Renal cortical epithelial cell (primary cell): ENCODE measurements at regions not wholly inside any gene's neighbourhood (a gene's known extent, or its start where the extent isn't known, plus 50 kb on each side); places are given as distances from the start of the nearest gene placed in this dataset.
A peak's percentile ranks its signal among the peaks of the same experiment; 100 is the strongest.
"Not testable (repeated sequence)": the region's sequence is repeated elsewhere in the genome, so short reads cannot be mapped to it uniquely, and the experiment has no call there.

Source experiments
- DNase-seq: peaks from one replicate; pipeline ENCODE4 v3.0.0-alpha.2; 2011; ENCODE audit warnings: low read depth

DNA sequence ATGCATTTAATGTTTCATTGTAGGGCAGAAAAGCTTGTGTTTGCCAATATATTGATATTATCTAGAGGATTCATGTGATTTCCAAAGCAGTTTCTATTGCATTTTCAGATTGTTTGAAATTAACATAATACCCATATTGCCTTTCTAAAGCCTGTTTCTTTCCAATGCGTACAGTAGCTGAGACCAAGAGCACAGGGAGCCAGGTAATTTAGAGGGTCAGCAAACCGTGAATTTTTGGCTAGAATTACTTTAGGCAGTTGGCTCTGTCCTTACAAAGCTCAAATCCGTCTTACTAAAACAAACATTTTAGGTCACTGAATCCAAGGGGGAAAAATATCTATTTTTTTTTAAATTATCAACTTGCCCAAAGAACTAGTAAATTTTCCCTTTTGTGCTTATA is 604.9 kb upstream of the ADARB2 start:
- no peak for DNase-seq

DNA sequence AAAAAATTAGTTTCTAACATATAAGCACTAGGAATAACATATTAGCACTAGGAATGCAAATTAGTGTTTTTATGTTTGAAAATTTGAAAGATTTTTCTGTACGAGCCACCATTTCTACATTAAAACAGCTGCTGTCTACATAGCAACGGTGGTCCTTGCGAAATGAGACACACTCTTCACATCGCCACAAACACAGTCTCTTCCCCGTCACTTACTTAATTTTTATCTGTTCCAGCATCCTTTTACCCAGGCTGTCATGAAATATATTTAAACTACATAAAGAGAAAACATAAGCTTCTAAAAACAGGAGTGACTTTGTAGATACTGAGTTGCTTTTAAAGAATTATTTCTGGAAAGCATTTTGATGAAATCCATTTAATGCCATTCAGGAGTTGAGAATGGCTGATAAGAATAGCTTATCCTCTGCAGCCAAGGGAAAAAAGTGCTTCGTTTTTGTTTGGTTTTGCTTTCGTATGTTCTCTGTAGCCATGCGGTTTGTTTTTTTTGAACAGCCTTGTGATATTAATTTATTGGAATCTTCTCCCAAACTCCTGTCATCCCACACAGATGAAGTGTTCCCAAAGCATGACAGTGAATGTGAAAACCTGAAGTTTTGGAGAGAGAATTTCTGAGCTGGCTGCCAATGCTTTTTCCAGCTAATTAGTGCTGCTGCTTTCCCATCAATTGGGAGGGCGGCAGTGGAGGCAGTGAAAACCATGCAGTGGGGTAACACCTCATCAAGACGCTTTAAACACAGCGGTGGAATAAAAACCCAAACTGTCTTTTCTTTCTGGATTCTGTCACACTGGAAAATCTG is 603.7 kb upstream of the ADARB2 start:
- DNase-seq, result no peak

DNA sequence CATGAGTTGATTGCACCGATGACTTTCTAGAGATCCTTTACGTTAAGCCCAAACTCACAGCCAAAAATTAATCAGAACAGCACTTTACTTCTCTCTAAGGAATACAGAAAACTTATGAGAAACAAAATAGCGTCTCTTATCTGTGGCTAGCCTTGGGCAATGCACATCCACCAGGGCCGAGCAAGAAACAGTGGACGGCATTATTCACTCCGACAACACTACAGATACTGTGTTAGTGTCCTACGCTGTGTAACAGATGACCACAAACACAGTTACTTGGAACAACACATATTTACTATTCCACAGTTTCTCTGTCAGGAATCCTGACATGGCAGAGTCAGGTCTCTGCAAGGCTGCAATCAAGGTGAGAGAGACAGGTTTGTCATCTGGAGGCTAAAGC is 598.3 kb upstream of the ADARB2 start:
- no peak for DNase-seq

DNA sequence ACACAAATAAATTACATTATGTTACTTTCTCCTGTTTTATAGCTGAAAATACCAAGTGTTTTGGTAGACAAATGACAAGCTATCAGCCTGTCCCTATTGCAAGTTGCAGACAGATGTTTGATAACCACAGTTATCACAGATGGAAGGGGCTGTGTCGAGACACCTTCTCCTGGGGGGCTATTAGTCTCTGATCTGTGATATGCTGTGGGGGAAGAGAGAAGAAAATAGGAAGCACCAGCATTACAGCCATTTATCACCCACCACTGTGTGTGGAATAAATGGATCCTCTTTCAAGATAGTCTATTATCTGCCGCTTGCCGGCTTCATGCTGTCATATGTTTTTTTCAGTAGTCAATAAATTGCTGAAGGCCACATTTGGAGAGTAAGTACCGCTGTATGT is 597.2 kb upstream of the ADARB2 start:
- no peak for DNase-seq

DNA sequence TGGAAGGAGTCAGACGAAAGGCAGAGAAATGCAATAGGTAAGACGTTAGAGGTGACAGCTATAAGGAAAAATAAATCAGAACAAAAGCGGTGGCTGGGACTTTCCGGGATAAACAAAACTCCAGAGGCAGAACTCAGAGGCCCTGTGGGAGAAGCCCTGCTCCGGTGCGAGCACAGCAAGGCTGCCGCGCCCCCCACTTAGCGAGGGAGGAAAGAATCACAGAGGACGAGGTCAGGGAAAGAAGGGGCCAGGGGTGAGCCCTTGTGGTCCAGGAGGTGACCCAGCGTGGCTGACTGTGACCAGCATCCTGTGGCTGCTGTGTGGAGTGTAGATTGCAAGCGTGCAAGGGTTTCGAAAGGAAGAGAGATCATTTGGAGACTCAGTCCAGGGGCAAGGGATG is 591.8 kb upstream of the ADARB2 start:
- DNase-seq, result no peak

DNA sequence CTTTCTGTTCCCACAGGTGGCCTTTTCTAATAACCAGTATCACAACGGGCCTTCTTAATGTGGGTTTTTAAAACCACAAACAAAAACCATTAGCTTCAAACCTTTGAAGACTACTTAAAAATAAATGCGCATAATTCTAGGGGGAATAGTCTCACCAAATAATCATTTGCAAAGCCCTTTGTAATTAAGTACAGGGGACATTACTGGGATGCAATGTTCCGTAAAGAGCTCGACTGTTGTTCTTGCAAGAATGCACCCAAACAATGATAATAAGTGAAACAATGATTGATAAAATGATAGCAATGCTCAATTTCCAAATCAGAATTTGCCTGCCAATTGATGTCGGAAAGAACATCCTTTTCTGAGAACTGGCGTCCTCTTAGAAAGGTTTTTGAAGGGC is 589.1 kb upstream of the ADARB2 start:
- peak; percentile 89 for DNase-seq

DNA sequence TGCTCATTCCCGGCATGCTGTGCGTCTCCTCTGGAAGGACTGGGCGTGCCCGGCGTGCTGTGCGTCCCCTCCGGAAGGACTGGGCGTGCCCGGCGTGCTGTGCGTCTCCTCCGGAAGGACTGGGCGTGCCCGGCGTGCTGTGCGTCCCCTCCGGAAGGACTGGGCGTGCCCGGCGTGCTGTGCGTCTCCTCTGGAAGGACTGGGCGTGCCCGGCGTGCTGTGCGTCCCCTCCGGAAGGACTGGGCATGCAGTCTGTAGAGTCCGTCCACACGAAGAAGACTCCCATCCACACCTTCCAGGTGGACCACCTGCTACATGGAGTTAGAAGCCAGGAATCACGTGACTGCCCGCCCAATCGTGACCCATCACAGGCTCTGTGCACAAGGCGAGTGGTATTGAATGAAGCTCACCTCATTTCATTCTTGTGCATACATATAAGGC is 577.7 kb upstream of the ADARB2 start:
- DNase-seq, result not testable (repeated sequence)

DNA sequence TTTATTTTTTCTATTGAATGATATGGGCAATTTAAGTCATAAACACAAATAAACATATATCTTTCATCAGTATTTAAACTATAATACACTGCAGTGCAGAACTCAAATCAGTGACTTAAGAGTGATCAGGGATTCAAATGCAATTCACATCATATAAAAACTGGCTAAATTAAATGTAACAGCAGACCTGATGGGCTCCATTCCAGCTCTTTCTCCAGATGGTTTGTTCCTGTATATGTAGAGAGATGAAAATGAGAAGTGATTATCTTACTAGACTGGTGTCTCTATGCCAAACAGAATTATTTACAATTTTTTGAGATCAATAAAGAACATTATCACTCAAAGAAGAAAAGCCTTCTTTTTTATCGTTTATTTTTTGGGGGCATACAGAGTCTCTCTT is 568.8 kb upstream of the ADARB2 start:
- DNase-seq, result no peak

DNA sequence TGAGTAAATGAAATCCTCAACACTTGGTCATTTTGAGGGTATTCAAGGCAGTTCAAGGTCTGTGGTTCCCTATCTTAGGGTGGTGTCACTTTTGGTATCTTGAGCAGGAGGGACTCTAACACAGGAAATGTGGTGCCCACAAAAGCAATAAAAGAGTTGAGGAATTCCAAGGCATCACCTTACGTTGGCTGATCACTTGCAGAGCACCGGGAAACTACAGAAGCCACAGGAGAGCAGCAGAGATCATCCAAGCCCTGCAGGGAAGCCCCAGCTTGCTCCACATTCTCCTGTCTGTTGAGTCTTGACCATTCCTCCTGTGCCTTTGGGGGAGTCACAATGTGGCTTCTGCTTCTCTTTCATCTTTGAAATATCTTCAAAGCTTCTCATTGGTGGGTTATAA is 565.8 kb upstream of the ADARB2 start:
- DNase-seq, result no peak

DNA sequence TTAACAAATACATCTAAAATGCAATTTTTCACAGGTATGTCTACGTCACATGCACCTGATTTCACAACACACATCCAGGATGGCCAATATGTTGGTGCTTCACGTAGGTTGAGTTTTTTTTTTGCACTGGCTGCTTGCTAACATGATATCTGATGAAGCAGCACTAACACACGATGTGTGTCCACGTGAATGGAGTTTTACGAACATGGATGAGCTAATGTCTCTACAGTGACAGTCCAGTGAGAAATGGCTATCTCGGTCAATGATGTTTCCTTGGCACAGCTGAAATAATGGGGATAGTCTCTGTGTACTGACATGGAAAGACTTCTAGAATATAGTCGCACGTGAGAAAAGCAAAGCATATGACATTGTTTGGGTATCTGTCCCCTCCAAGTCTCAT is 563.9 kb upstream of the ADARB2 start:
- DNase-seq, result no peak

DNA sequence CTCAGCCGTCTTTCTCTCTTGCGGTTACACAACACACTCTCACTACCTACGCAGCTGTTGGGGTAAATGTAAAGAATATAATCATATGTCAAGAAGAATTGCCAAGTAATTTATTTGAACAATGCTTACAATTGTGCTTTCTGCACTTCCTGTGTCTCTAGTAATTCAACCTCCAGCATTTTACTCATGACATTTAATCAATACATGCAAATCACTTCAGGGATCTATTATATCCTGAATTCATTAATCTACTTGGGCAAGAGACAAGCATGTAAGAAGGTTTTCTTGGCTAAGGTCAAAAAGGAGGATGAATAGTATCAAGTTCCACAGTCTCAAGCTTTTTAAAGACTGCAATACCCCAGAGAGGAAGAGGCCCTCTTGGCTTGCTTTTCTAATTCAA is 562.9 kb upstream of the ADARB2 start:
- DNase-seq, result no peak

DNA sequence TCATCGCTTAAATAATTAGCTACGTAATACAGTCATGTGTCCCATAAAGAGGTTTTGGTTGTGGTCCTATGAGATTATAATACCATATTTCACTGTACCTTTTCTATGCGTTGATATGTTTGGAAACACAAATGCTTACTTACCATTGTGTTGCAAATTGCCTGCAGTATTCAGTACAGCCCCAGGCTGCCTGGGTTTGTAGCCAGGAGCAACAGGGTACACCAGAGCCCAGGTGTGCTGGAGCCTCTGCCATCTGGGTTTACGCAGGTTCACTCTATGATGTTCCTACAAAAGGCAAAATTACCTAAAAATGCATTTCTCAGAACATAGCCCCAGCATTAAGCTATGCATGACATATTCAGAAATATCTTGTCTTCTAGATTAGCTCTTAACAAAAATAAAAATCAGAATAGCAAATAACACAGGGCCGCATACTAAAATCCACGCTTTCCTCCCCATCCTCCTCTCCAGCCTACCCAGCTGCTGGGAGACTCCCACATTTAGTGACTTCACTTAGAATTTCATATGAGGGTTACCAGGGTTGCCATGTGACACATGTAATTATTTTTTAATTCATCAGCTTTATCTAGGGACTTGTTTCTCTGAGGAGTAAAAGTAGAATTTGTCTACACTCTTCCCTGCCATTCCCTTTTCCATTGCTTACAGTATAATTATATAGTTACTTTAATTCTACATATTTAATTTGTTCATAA is 559.0 kb upstream of the ADARB2 start:
- DNase-seq, result no peak

DNA sequence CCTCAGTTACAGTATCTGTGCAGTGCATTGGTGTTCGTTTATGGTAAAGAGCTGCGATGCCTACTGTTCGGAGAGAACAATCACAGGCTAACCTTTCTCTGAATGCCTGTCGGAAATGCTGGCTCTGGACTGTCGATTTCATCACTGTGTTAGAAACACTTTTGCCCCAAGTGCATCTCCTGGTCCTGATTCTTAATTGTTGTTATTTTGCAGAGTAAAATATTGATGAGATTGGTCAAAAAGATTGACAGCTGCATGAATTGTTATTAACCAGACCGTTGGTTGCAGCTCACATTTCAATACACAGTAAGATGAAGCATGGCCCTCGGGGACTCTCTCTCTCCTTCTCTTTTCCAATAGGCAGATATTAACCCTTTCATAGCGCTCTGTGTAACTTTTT is 557.4 kb upstream of the ADARB2 start:
- DNase-seq, result no peak

DNA sequence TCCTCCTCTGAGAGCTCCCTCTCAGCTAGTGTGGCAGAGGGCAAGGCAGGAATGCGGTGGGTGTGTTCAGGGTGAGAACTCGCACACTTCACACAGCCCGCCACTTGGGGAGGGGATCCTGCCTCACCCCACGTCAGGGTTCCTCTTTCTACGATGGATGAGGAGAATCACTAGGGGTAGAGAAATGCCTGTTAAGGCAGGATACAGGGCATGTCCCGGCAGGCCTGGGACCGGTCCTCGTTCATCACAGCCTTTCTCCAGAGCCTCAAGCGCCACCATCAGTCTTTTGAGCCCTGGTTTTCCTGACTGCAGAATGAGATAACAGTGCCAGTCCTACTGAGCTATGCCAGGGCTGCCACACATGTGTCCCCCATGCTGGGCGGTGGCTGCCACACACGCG is 546.7 kb upstream of the ADARB2 start:
- no peak for DNase-seq

DNA sequence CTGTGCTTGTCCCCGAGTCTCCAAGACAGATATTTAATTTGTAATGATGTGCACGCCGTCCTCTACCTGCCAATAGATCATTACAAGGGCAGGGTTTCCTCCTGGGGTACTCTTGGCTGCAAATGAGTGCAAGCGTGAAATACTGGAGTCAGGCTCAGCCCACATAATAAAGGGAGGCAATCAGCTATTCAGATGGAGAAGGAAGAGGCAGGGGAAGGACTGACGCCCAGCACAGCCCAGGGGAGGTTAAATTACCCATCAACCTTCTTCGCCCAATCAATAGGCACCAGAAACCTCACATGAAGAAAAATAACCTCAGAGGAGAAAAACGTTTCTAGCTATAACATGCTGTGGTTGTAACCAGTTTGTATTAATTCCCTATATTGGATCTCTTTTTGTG is 544.9 kb upstream of the ADARB2 start:
- no peak for DNase-seq

DNA sequence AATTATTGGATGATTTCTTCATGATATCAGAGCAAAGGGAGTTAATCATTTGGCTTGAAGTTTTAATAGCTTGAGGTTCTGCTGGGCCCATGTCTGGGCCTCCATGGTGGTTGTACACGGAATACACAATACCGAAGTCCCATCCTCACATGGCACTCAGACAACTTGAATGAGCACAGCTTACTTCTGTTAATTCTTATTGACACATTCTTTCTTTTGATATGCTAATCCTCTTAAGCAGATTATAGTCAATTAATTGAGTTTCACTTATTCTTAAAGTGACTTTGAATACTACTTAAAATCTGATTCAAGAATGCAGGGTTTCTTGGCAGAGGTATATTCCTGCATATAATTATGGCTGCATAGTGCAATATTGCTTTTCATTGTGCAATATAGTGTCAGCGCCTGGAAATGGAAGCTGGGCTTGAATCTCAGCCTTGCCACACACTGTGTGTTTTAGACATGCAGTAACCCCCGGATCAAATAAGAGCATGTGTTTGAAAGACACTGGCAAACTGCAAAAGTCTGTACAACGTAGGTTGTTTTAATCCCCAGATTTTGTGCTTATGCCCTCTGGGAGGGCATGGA is 543.5 kb upstream of the ADARB2 start:
- no peak for DNase-seq

DNA sequence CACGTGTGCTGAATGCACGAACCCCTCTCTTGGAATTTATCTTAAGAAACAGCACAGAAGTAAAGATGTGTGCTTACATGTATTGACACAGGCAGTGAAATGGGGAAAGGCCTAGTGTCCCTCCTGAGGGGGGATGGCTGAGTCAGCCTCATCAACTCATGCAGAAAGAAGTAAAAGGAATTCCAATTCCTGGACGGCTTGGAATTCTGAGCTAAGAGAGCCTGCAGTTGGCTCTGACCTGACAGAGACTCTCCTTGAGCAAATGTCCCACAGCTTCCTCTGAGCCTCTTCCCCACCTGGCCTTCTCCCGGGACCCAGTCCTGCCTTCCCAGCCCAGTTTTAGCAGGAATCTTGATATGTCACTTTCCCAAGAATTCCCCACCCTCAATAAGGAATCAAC is 542.4 kb upstream of the ADARB2 start:
- DNase-seq, result peak; percentile 63

DNA sequence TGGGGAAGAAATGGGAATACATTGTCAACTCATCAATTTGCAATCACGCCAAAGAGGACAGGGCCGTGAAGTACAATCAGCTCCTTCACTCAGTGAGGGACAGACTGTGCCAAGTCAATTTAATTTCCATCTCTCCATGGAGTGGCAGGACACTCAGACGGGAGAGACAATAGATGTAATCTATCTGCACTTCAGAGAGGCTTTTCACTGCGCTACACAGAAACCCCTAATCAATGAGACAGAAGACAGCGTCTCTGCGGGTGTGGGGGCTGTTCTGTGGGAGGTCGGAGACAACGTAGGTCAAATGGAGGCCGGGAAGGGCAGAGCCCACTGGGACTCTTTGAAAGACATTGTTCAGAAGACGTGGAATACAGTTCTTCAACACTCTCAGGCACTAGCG is 541.0 kb upstream of the ADARB2 start:
- DNase-seq, result no peak

DNA sequence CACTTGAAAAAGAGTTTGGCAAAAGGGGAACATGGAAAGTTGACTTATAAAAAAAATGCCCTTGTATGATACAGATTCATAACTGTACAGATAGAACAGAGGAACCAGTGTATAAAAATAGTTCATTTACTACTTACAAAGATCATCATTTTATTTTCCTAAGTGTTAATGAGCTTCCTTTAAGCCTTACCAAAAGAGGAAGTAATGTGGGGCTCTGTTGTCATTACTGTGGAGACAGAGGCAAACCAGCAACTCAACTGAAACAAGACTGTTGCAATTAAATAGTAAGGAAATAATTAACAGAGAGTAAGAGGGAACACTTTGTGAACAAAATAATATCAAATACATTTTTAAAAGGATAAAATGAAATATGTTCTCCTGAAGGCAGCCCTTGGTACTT is 526.2 kb upstream of the ADARB2 start:
- no peak for DNase-seq

DNA sequence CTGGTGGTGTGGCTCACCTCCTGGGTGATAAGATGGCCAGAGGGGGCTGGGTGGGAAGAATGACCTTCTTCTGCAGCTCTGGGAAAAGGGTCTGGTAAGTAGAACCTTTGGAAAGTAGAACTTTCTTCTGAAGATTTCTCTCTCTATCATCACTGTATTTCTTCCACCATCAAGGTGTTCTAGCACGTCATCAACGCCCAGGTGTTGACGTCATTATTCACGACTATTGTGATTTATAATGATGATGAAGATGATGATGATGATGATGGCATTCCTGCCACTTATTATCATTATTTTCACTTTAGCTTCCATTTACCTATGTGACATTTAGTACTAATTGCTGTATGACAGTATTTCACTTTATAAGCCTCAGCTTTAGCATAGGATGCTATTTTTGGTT is 525.6 kb upstream of the ADARB2 start:
- no peak for DNase-seq

DNA sequence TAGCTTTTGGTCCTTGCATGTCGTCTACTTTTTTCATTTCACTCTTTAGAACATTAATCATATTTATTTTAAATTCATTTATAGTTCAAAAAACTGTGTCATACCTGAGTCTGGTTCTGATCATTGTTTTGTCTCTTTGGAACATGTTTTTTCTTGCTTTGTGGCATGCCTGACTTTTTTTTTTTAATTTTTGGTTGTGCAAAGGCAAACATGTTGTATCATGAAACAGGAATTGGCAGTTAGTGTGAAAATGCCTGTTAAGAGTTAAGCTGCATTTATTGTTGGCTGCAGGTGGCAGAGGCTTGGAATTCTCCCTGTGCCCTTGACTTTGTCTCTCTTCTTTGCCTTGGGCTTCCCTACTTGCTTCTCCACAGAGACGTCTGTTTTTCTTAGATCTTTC is 525.0 kb upstream of the ADARB2 start:
- DNase-seq, result no peak

DNA sequence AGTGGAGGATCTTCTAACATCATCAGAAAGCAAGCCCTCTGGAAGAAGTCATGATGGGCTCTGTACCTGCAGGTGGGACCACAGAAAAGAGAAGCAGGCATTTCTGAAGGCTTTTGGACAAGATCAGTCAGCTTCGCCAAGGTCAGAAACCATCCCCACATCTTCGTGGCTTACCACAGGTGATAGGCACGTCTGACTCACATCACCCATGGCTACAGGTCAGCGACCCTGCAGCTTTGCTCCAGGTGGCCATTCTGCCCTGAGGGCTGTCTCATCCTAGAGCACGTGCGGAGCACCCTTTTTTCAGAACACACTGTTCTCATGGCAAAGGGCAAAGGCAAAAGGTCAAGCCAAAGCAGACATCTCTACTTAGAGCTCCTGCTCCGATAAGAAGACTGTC is 518.9 kb upstream of the ADARB2 start:
- DNase-seq, result no peak

DNA sequence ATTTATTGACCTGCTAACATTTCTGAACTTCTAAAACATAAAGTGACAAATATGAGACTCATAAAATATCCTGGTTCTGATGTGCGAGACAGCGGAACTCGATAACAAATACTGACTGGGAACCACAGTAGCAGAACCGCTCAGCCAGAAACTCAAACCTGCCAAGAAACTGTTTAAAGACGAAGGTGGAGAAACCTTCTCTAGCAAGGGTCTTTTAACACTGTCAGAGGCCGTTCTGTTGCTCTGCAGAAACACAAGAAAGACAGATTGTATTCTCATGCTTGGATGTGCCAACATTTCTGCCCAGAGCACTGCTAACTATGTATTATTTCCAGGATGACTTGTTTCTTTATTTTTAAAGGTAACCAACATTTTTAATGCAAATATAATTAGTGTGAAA is 514.8 kb upstream of the ADARB2 start:
- DNase-seq, result peak; percentile 4
